ENCODE measurements at regions not wholly inside any gene's neighbourhood (a gene's known extent, or its start where the extent isn't known, plus 50 kb on each side); places are given as distances from the start of the nearest gene placed in this dataset.
"Not testable (repeated sequence)": the region's sequence is repeated elsewhere in the genome, so short reads cannot be mapped to it uniquely, and the experiment has no call there.

GRCh38 chr6:56816370-56816769 is 138.5 kb upstream of the BEND6 start:
- DNase-seq (ENCODE audit: low spot score in 2 of 2) = no peak
- in situ Hi-C loops (cut with MboI; ENCODE audit: low sequenced_read_pairs) = no loop called here
- no peaks in the 10 kb centered on the region for H3K9me3 ChIP-seq
- no peak overlapping the region for H3K4me3 ChIP-seq
- H3K36me3 ChIP-seq (replicated peaks) = no peaks in the 10 kb centered on the region
- no peaks in the 10 kb centered on the region for H3K27me3 ChIP-seq (ENCODE audit: low read depth)
- no peaks in the 10 kb centered on the region for H3K4me1 ChIP-seq

GRCh38 chr6:56815436-56815835 is 139.5 kb upstream of the BEND6 start:
- no peak for DNase-seq (ENCODE audit: low spot score in 2 of 2)
- Histone ChIP-seq H3K9me3 (no peaks in the 10 kb centered on the region), H3K27me3 (ENCODE audit: low read depth) (no peaks in the 10 kb centered on the region), H3K4me1 (no peaks in the 10 kb centered on the region), H3K4me3 (no peak overlapping the region), H3K36me3 (replicated peaks) (no peaks in the 10 kb centered on the region)
- in situ Hi-C loops (cut with MboI; ENCODE audit: low sequenced_read_pairs) = no loop called here

- no peak for DNase-seq (ENCODE audit: low spot score in 2 of 2)
- H3K36me3 ChIP-seq (replicated peaks) = no peaks in the 10 kb centered on the region
- H3K9me3 ChIP-seq = no peaks in the 10 kb centered on the region
- H3K4me3 ChIP-seq = no peak overlapping the region
- H3K4me1 ChIP-seq = no peaks in the 10 kb centered on the region
- H3K27me3 ChIP-seq (ENCODE audit: low read depth) = no peaks in the 10 kb centered on the region
- in situ Hi-C loops (cut with MboI; ENCODE audit: low sequenced_read_pairs) = no loop called here
These were observed 140.1 kb upstream of the BEND6 start for GRCh38 chr6:56814802-56815201.

GRCh38 chr6:56814308-56814707 is 140.6 kb upstream of the BEND6 start:
- Histone ChIP-seq H3K4me1 (no peaks in the 10 kb centered on the region), H3K4me3 (no peak overlapping the region), H3K9me3 (no peaks in the 10 kb centered on the region), H3K27me3 (ENCODE audit: low read depth) (no peaks in the 10 kb centered on the region), H3K36me3 (replicated peaks) (no peaks in the 10 kb centered on the region)
- in situ Hi-C loops (cut with MboI; ENCODE audit: low sequenced_read_pairs) = no loop called here
- no peak for DNase-seq (ENCODE audit: low spot score in 2 of 2)

GRCh38 chr6:56812851-56813250 is 142.1 kb upstream of the BEND6 start:
- H3K27me3 ChIP-seq (ENCODE audit: low read depth); DNase-seq (ENCODE audit: low spot score in 2 of 2); H3K9me3 ChIP-seq; H3K4me1 ChIP-seq; H3K36me3 ChIP-seq (replicated peaks); H3K4me3 ChIP-seq; in situ Hi-C loops (cut with MboI; ENCODE audit: low sequenced_read_pairs): not testable (repeated sequence)

GRCh38 chr6:56808871-56809359 is 146.0 kb upstream of the BEND6 start:
- DNase-seq (ENCODE audit: low spot score in 2 of 2) = no peak
- no peak overlapping the region for H3K4me3 ChIP-seq
- no peaks in the 10 kb centered on the region for H3K9me3 ChIP-seq
- H3K4me1 ChIP-seq = peaks cover 21% of the 10 kb centered on the region
- no peaks in the 10 kb centered on the region for H3K27me3 ChIP-seq (ENCODE audit: low read depth)
- no peaks in the 10 kb centered on the region for H3K36me3 ChIP-seq (replicated peaks)
- in situ Hi-C loops (cut with MboI; ENCODE audit: low sequenced_read_pairs) = no loop called here

GRCh38 chr6:56807989-56808337 is 146.9 kb upstream of the BEND6 start:
- Histone ChIP-seq H3K36me3 (replicated peaks) (no peaks in the 10 kb centered on the region), H3K9me3 (no peaks in the 10 kb centered on the region), H3K27me3 (ENCODE audit: low read depth) (no peaks in the 10 kb centered on the region), H3K4me3 (no peak overlapping the region), H3K4me1 (peaks cover 31% of the 10 kb centered on the region)
- in situ Hi-C loops (cut with MboI; ENCODE audit: low sequenced_read_pairs) = no loop called here
- no peak for DNase-seq (ENCODE audit: low spot score in 2 of 2)

- H3K27me3 ChIP-seq (ENCODE audit: low read depth) = no peaks in the 10 kb centered on the region
- no peak overlapping the region for H3K4me3 ChIP-seq
- no peaks in the 10 kb centered on the region for H3K9me3 ChIP-seq
- H3K36me3 ChIP-seq (replicated peaks) = no peaks in the 10 kb centered on the region
- DNase-seq (ENCODE audit: low spot score in 2 of 2) = no peak
- in situ Hi-C loops (cut with MboI; ENCODE audit: low sequenced_read_pairs) = no loop called here
- peaks cover 36% of the 10 kb centered on the region for H3K4me1 ChIP-seq
These were observed 147.4 kb upstream of the BEND6 start for GRCh38 chr6:56807326-56807988.

GRCh38 chr6:56806368-56806767 is 148.5 kb upstream of the BEND6 start:
- no peaks in the 10 kb centered on the region for H3K9me3 ChIP-seq
- no peaks in the 10 kb centered on the region for H3K27me3 ChIP-seq (ENCODE audit: low read depth)
- peaks cover 39% of the 10 kb centered on the region for H3K4me1 ChIP-seq
- DNase-seq (ENCODE audit: low spot score in 2 of 2) = peak; percentile 46 to 84
- H3K4me3 ChIP-seq = no peak overlapping the region
- no peaks in the 10 kb centered on the region for H3K36me3 ChIP-seq (replicated peaks)
- in situ Hi-C loops (cut with MboI; ENCODE audit: low sequenced_read_pairs) = no loop called here

- peaks cover 39% of the 10 kb centered on the region for H3K4me1 ChIP-seq
- no peak for DNase-seq (ENCODE audit: low spot score in 2 of 2)
These were observed 149.9 kb upstream of the BEND6 start for GRCh38 chr6:56804996-56805395.

GRCh38 chr6:56803594-56803993 is 151.3 kb upstream of the BEND6 start:
- DNase-seq (ENCODE audit: low spot score in 2 of 2) = peak; percentile 21 to 65
- Histone ChIP-seq H3K36me3 (replicated peaks) (no peaks in the 10 kb centered on the region), H3K27me3 (ENCODE audit: low read depth) (no peaks in the 10 kb centered on the region), H3K4me3 (no peak overlapping the region), H3K4me1 (peaks cover 39% of the 10 kb centered on the region), H3K9me3 (no peaks in the 10 kb centered on the region)
- in situ Hi-C loops (cut with MboI; ENCODE audit: low sequenced_read_pairs) = no loop called here

More at GRCh38 chr6:56804996-56805395, 149.9 kb upstream of the BEND6 start:
- H3K9me3 ChIP-seq = no peaks in the 10 kb centered on the region
- H3K4me3 ChIP-seq = no peak overlapping the region
- H3K36me3 ChIP-seq (replicated peaks) = no peaks in the 10 kb centered on the region
- in situ Hi-C loops (cut with MboI; ENCODE audit: low sequenced_read_pairs) = no loop called here
- no peaks in the 10 kb centered on the region for H3K27me3 ChIP-seq (ENCODE audit: low read depth)

GRCh38 chr6:56802584-56802983 is 152.3 kb upstream of the BEND6 start:
- no peaks in the 10 kb centered on the region for H3K9me3 ChIP-seq
- no peak overlapping the region for H3K4me3 ChIP-seq
- no peaks in the 10 kb centered on the region for H3K27me3 ChIP-seq (ENCODE audit: low read depth)
- DNase-seq (ENCODE audit: low spot score in 2 of 2) = peak; percentile 76 to 85
- H3K36me3 ChIP-seq (replicated peaks) = no peaks in the 10 kb centered on the region
- in situ Hi-C loops (cut with MboI; ENCODE audit: low sequenced_read_pairs) = no loop called here
- peaks cover 39% of the 10 kb centered on the region for H3K4me1 ChIP-seq

- peaks cover 32% of the 10 kb centered on the region for H3K4me1 ChIP-seq
- no peaks in the 10 kb centered on the region for H3K36me3 ChIP-seq (replicated peaks)
- no peak overlapping the region for H3K4me3 ChIP-seq
- in situ Hi-C loops (cut with MboI; ENCODE audit: low sequenced_read_pairs) = no loop called here
- no peak for DNase-seq (ENCODE audit: low spot score in 2 of 2)
- H3K27me3 ChIP-seq (ENCODE audit: low read depth) = no peaks in the 10 kb centered on the region
- H3K9me3 ChIP-seq = no peaks in the 10 kb centered on the region
These were observed 154.9 kb upstream of the BEND6 start for GRCh38 chr6:56799989-56800388.

- no peak for DNase-seq (ENCODE audit: low spot score in 2 of 2)
- no peaks in the 10 kb centered on the region for H3K36me3 ChIP-seq (replicated peaks)
- H3K4me3 ChIP-seq = no peak overlapping the region
- H3K27me3 ChIP-seq (ENCODE audit: low read depth) = no peaks in the 10 kb centered on the region
- no peaks in the 10 kb centered on the region for H3K9me3 ChIP-seq
- in situ Hi-C loops (cut with MboI; ENCODE audit: low sequenced_read_pairs) = no loop called here
- peaks cover 31% of the 10 kb centered on the region for H3K4me1 ChIP-seq
These were observed 155.5 kb upstream of the DST start for GRCh38 chr6:56798163-56798562.

- DNase-seq (ENCODE audit: low spot score in 2 of 2) = no peak
- no peaks in the 10 kb centered on the region for H3K27me3 ChIP-seq (ENCODE audit: low read depth)
- H3K4me1 ChIP-seq = peaks cover 21% of the 10 kb centered on the region
- no peaks in the 10 kb centered on the region for H3K9me3 ChIP-seq
- in situ Hi-C loops (cut with MboI; ENCODE audit: low sequenced_read_pairs) = no loop called here
- no peaks in the 10 kb centered on the region for H3K36me3 ChIP-seq (replicated peaks)
- no peak overlapping the region for H3K4me3 ChIP-seq
These were observed 153.5 kb upstream of the DST start for GRCh38 chr6:56796196-56796532.
